PC-9 (cell line): ENCODE measurements at regions not wholly inside any gene's neighbourhood (a gene's known extent, or its start where the extent isn't known, plus 50 kb on each side); places are given as distances from the start of the nearest gene placed in this dataset.

Experiments used
- BruUV-seq: library from RNA; stranded (reverse); fragments of 400-500 nt; replicated peaks from 2 replicates; lab custom pipeline; 2021; lab: Mats Ljungman, UMichigan
- CTCF ChIA-PET: fragments of 300-600 bp; sonication (Branson Sonifier 250); formaldehyde crosslinking; loops from one replicate; lab custom pipeline; 2022; ENCODE audit warnings: antibody characterized with exemption; lab: Charles Lee
- POLR2A ChIA-PET: fragments of 300-600 bp; sonication (Branson Sonifier 250); formaldehyde crosslinking; loops from one replicate; lab custom pipeline; 2022; ENCODE audit warnings: antibody characterized with exemption; ENCODE audit not compliant: unreplicated experiment; lab: Charles Lee
- DNase-seq, 2 experiments: peaks; one replicate each; pipeline versions ENCODE4 v3.0.0 to v3.0.0-alpha.2; 2015 to 2022; ENCODE audit warnings: mixed read lengths in 1 of 2
- H2AFZ ChIP-seq: fragments of 200-600 bp; sonication (generic); 2 replicates; pipeline ENCODE4 v1.8.1; 2017; ENCODE audit warnings: antibody characterized with exemption
- H3F3A ChIP-seq: fragments of 200-600 bp; sonication (generic); 2 replicates; pipeline ENCODE4 v1.8.1; 2017; ENCODE audit warnings: antibody characterized with exemption, mild to moderate bottlenecking, low read depth; ENCODE audit not compliant: insufficient read depth
- H3K27ac ChIP-seq: fragments of 200-600 bp; sonication (generic); 2 replicates; pipeline ENCODE4 v1.6.1; 2016; ENCODE audit warnings: mixed run types
- H3K27me3 ChIP-seq: fragments of 200-600 bp; sonication (generic); 2 replicates; pipeline ENCODE4 v1.6.1; 2016; ENCODE audit warnings: low read depth, mixed run types; ENCODE audit not compliant: insufficient read depth
- H3K36me3 ChIP-seq: fragments of 200-600 bp; sonication (generic); 2 replicates; pipeline ENCODE4 v1.6.1; 2016; ENCODE audit warnings: low read depth, mixed run types
- H3K4me1 ChIP-seq: fragments of 200-600 bp; sonication (generic); replicated peaks from 2 replicates; pipeline ENCODE4 v1.6.1; 2016; ENCODE audit warnings: mixed run types; ENCODE audit not compliant: insufficient read depth
- H3K4me2 ChIP-seq: fragments of 200-600 bp; sonication (generic); 2 replicates; pipeline ENCODE4 v1.6.1; 2017; ENCODE audit warnings: mixed run types
- H3K4me3 ChIP-seq: fragments of 200-600 bp; sonication (generic); 2 replicates; pipeline ENCODE4 v1.6.1; 2016; ENCODE audit warnings: mixed run types
- H3K79me2 ChIP-seq: fragments of 200-600 bp; sonication (generic); 2 replicates; pipeline ENCODE4 v1.6.1; 2017; ENCODE audit warnings: low read depth, mixed run types
- H3K9me2 ChIP-seq: fragments of 200-600 bp; sonication (generic); 2 replicates; pipeline ENCODE4 v1.8.1; 2017; ENCODE audit warnings: mild to moderate bottlenecking; ENCODE audit not compliant: insufficient read depth
- H3K9me3 ChIP-seq: fragments of 200-600 bp; sonication (generic); 2 replicates; pipeline ENCODE4 v1.8.1; 2016; ENCODE audit warnings: low read depth; ENCODE audit not compliant: insufficient read depth
- H4K20me1 ChIP-seq: fragments of 200-600 bp; sonication (generic); 2 replicates; pipeline ENCODE4 v1.8.1; 2017; ENCODE audit not compliant: insufficient read depth
- CTCF ChIP-seq: fragments of 200-600 bp; sonication (generic); conservative IDR thresholded peaks from 2 replicates; pipeline ENCODE4 v1.6.1; 2017; ENCODE audit warnings: mixed run types, antibody characterized with exemption, mild to moderate bottlenecking, moderate library complexity
- EZH2 ChIP-seq: fragments of 200-600 bp; sonication (generic); IDR thresholded peaks from 2 replicates; pipeline ENCODE4 v1.8.0; 2017; ENCODE audit warnings: antibody characterized with exemption, low read depth
- intact Hi-C: fragments of 100-400 bp; cut with micrococcal nuclease; formaldehyde crosslinking; loops from one replicate; pipeline ENCODE4 v1.10.0; 2022; ENCODE audit not compliant: unreplicated experiment

DNA sequence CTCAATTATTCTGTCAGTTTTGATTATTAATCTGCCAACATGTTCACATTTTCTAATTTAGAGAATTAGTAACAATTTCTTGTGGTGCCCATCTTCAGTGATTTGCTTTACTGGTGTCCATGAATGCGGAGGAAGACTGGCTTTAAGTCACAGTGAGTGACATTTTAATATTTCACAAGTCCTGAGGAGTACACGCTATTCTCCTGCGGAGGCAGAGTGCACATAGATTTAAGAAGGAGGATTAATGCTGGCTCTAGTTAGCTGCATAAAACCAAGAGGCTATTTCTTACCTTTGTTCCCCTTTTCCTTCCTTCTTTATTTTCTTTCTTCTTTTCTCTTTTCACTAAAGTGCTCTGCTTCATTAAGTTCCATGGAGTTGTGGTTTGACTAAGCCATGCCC is 495.2 kb upstream of the IGFBP7 start:
- intact Hi-C loops = no loop called here
- H2AFZ ChIP-seq = no peak overlapping the region
- no peak for DNase-seq
- ChIA-PET POLR2A (no interaction called here), CTCF (no interaction called here)
- no peaks in the 10 kb centered on the region for H3K9me2 ChIP-seq
- H3K27me3 ChIP-seq = no peaks in the 10 kb centered on the region
- no peaks in the 10 kb centered on the region for H3K9me3 ChIP-seq
- BruUV-seq = no TSS peak
- no peaks in the 10 kb centered on the region for H4K20me1 ChIP-seq
- no peak overlapping the region for H3K27ac ChIP-seq
- no peak overlapping the region for H3K4me3 ChIP-seq
- no peaks in the 10 kb centered on the region for H3K36me3 ChIP-seq
- H3K79me2 ChIP-seq = no peaks in the 10 kb centered on the region
- H3K4me1 ChIP-seq = no peaks in the 10 kb centered on the region
- no peaks in the 10 kb centered on the region for H3F3A ChIP-seq
- TF ChIP-seq EZH2 = no peak
- no peak for TF ChIP-seq CTCF
- H3K4me2 ChIP-seq = no peak overlapping the region

- Histone ChIP-seq H3K36me3 (no peaks in the 10 kb centered on the region), H3K4me1 (no peaks in the 10 kb centered on the region), H3K4me3 (no peak overlapping the region), H3K4me2 (no peak overlapping the region), H4K20me1 (no peaks in the 10 kb centered on the region), H3K9me2 (no peaks in the 10 kb centered on the region), H3K27ac (no peak overlapping the region), H3F3A (no peaks in the 10 kb centered on the region), H3K79me2 (no peaks in the 10 kb centered on the region), H2AFZ (no peak overlapping the region), H3K9me3 (no peaks in the 10 kb centered on the region), H3K27me3 (no peaks in the 10 kb centered on the region)
- ChIA-PET POLR2A (no interaction called here), CTCF (no interaction called here)
- intact Hi-C loops = no loop called here
- no TSS peak for BruUV-seq
- TF ChIP-seq EZH2 = no peak
- no peak for TF ChIP-seq CTCF
- no peak for DNase-seq
These were observed 492.0 kb upstream of the IGFBP7 start for GRCh38 chr4:57602141-57602540.

DNA sequence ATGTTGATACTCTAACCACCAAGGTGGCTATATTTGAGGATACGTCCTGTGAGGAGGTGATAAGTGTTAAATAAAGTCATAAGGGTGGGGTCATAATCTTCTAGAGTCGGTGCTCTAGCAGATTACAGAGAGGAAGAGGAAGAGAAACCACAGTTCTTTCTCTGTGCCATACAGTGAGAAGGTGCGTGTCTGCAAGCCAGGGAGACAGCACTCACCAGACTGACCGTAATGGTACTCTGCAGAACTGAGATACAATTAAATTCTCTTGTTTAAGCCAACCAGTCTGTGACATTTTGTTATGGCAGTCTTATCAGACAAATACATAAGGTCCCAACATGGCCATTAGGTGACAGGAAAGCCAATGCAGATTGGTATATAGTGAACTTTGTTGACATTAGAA is 480.9 kb upstream of the IGFBP7 start:
- TF ChIP-seq CTCF = no peak
- TF ChIP-seq EZH2 = no peak
- H3K27me3 ChIP-seq = no peaks in the 10 kb centered on the region
- no peak for DNase-seq
- intact Hi-C loops = no loop called here
- H3K9me2 ChIP-seq = no peaks in the 10 kb centered on the region
- H3F3A ChIP-seq = no peaks in the 10 kb centered on the region
- H3K4me1 ChIP-seq = no peaks in the 10 kb centered on the region
- no peaks in the 10 kb centered on the region for H3K79me2 ChIP-seq
- ChIA-PET CTCF (no interaction called here), POLR2A (no interaction called here)
- H3K4me3 ChIP-seq = no peak overlapping the region
- H3K36me3 ChIP-seq = no peaks in the 10 kb centered on the region
- no TSS peak for BruUV-seq
- H3K4me2 ChIP-seq = no peak overlapping the region
- H3K27ac ChIP-seq = no peak overlapping the region
- no peak overlapping the region for H2AFZ ChIP-seq
- no peaks in the 10 kb centered on the region for H4K20me1 ChIP-seq
- H3K9me3 ChIP-seq = no peaks in the 10 kb centered on the region
